ENCODE measurements at regions not wholly inside any gene's neighbourhood (a gene's known extent, or its start where the extent isn't known, plus 50 kb on each side); places are given as distances from the start of the nearest gene placed in this dataset.

DNA sequence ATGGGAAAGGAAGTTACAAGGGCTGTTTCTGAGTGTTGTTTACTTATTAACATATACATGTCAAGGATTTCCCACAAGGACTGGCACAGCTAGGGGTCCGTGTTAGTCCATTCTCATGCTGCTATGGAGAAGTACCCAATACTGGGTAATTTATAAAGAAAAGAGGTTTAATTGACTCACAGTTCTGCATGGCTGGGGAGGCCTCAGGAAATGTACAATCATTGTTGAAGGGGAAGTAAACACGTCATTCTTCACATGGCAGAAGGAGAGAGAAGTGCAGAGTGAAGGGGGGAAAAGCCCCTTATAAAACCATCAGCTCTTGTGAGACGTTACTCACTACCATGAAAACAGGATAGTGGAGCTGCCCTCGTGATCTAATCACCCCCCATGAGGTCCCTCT, 128.9 kb upstream of the CELF4 start:
- no peak for DNase-seq (ENCODE audit: low read depth)
- in situ Hi-C loops (cut with HindIII; ENCODE audit: low pct_unique_long_range_greater_than_20kb, low sequenced_read_pairs), result no loop called here

GRCh38 chr18:37691162-37691561, 125.6 kb upstream of the CELF4 start:
- in situ Hi-C loops (cut with HindIII; ENCODE audit: low pct_unique_long_range_greater_than_20kb, low sequenced_read_pairs), result no loop called here
- no peak for DNase-seq (ENCODE audit: low read depth)

DNA sequence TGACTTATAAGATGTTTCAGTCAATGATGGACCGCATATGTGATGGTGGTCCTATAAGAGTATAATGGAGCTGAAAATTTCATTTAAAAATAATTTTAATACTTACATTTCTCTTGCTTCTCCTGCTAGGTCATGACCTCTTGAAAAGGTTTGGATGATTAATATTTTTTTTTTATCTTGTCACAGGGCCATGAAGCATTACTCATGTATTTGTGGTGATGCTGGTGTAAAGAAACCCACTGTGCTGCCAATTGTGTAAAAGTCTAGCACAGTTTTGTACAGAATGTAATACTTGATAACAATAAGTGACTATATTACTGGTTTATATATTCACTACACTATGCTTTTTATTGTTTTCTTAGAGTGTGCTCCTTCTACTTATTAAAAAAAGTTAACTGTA, 124.2 kb upstream of the CELF4 start:
- in situ Hi-C loops (cut with HindIII; ENCODE audit: low pct_unique_long_range_greater_than_20kb, low sequenced_read_pairs), result no loop called here

DNA sequence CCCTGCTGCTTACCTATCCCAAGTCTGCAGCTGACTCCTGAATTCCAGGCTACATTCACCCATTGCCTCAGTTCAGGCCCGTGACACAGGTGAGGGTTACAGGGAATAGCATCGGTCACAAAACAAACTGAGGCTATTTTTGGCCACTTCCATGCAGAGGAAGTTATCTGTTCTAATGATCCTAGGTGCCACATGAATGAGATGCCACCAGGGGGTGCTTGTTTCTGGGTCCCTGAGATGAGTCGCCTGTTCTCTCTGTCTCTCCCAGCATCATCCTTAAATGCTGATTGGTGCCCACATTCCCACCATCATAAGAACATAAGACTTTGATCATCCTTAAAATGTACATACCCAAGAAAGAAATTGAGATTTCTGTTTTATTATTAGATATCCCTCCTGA, 119.0 kb upstream of the CELF4 start:
- in situ Hi-C loops (cut with HindIII; ENCODE audit: low pct_unique_long_range_greater_than_20kb, low sequenced_read_pairs), result no loop called here
- no peak for DNase-seq (ENCODE audit: low read depth)

More for the DNA sequence above, 124.2 kb upstream of the CELF4 start:
- DNase-seq (ENCODE audit: low read depth), result no peak

- no peak for DNase-seq (ENCODE audit: low read depth)
- in situ Hi-C loops (cut with HindIII; ENCODE audit: low pct_unique_long_range_greater_than_20kb, low sequenced_read_pairs), result no loop called here
These were observed 118.6 kb upstream of the CELF4 start for GRCh38 chr18:37684183-37684582.

DNA sequence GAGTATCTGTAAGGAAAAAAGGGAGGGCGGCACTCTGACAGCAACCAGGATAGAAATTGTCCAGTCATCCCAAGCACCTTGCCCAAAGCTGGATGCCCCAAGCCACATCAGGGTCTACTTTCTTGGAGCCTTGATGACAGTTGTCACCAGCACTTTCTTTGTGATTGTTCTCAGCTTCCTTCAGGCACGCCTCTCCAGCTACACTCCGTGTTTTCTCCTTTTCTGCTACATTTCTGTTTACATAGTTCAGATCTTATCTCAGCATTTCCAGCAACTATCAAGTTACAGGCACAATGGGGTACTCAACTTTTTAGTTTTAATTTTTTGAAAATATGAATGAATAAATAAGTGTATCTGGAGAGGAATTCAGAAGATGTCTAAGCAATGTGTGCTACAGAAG, 115.3 kb upstream of the CELF4 start:
- no peak for DNase-seq (ENCODE audit: low read depth)
- in situ Hi-C loops (cut with HindIII; ENCODE audit: low pct_unique_long_range_greater_than_20kb, low sequenced_read_pairs), result no loop called here

DNA sequence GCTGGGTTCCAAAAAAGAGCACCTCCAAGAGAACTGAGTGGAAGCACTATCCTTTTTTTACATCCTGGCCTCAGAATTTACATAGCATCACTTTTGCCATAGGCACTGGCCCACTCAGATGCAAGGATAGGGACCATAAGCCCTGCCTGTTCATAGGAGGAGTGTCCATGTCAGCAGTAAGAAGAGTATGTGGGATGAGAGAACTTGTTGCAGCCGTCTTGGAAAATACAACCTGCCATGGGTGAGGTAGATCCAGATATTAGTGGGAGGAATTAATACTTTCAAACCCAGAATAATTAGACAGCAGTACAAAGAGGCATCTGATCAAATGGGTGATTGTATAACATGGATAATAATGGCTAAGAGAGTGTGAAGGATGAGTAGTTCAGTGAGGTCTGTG, 110.7 kb upstream of the CELF4 start:
- in situ Hi-C loops (cut with HindIII; ENCODE audit: low pct_unique_long_range_greater_than_20kb, low sequenced_read_pairs), result no loop called here
- no peak for DNase-seq (ENCODE audit: low read depth)

DNA sequence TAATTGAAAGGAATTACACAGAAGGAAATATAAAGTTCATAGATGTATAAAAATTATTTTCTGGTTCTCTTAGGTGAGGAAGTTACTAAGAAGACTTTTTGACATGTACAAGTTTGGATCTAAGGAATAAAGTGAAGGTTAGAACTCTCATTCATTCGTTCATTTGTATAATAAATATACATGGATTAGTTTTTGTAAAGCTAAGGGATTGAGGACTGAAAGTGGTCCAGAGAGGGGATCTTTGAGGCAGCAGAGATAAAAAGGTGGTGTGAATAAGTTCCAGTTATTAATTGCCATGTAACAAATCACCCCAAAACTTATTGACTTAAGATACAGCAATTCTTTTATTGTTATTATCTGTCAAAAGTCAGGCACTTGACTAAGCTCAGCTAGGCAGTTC, 110.1 kb upstream of the CELF4 start:
- in situ Hi-C loops (cut with HindIII; ENCODE audit: low pct_unique_long_range_greater_than_20kb, low sequenced_read_pairs), result no loop called here
- DNase-seq (ENCODE audit: low read depth), result no peak

DNA sequence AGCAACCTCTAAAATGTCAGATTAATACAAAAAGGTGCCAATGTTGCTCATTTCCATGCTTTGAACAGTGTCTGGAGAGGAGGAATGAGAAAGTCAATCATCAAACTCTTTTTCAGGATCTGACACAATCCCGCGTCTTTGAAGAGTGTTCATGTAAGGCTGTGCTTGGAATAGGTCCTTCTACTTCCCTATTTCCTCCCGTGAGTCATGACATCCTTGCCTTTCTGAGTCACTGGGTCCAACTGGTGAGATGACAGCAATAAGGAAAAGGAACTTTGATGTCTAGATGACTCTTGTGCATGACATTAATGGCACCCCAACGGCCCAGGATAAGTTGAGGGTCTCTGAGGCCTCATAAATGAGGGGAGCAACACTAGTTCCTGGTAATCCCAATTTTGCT, 109.0 kb upstream of the CELF4 start:
- in situ Hi-C loops (cut with HindIII; ENCODE audit: low pct_unique_long_range_greater_than_20kb, low sequenced_read_pairs), result no loop called here
- DNase-seq (ENCODE audit: low read depth), result no peak

- DNase-seq (ENCODE audit: low read depth), result no peak
- in situ Hi-C loops (cut with HindIII; ENCODE audit: low pct_unique_long_range_greater_than_20kb, low sequenced_read_pairs), result no loop called here
These were observed 108.1 kb upstream of the CELF4 start for GRCh38 chr18:37673671-37674070.

- in situ Hi-C loops (cut with HindIII; ENCODE audit: low pct_unique_long_range_greater_than_20kb, low sequenced_read_pairs), result no loop called here
- DNase-seq (ENCODE audit: low read depth), result no peak
These were observed 107.5 kb upstream of the CELF4 start for GRCh38 chr18:37672932-37673595.

GRCh38 chr18:37672001-37672400, 106.4 kb upstream of the CELF4 start:
- no peak for DNase-seq (ENCODE audit: low read depth)
- in situ Hi-C loops (cut with HindIII; ENCODE audit: low pct_unique_long_range_greater_than_20kb, low sequenced_read_pairs), result no loop called here

- in situ Hi-C loops (cut with HindIII; ENCODE audit: low pct_unique_long_range_greater_than_20kb, low sequenced_read_pairs), result no loop called here
- DNase-seq (ENCODE audit: low read depth), result no peak
These were observed 105.9 kb upstream of the CELF4 start for GRCh38 chr18:37671530-37671929.

DNA sequence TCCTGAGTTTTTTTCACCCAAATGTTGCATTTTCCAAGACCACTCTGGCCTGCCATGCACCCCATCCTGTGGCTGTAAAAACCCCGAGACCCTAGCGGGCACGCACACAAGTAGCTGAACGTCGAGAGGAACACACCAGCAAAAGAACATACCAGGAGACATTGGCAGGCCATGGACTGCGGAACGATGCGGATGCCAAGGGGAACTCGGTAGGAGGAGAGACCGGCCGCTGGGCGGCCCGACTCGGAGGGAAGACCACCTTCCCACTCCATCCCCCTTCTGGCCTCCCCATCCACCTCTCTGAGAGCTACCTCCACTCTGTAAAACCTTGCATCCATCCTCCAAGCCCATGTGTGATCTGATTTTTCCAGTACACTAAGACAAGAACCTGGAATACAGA, 105.5 kb upstream of the CELF4 start:
- in situ Hi-C loops (cut with HindIII; ENCODE audit: low pct_unique_long_range_greater_than_20kb, low sequenced_read_pairs), result no loop called here
- no peak for DNase-seq (ENCODE audit: low read depth)

DNA sequence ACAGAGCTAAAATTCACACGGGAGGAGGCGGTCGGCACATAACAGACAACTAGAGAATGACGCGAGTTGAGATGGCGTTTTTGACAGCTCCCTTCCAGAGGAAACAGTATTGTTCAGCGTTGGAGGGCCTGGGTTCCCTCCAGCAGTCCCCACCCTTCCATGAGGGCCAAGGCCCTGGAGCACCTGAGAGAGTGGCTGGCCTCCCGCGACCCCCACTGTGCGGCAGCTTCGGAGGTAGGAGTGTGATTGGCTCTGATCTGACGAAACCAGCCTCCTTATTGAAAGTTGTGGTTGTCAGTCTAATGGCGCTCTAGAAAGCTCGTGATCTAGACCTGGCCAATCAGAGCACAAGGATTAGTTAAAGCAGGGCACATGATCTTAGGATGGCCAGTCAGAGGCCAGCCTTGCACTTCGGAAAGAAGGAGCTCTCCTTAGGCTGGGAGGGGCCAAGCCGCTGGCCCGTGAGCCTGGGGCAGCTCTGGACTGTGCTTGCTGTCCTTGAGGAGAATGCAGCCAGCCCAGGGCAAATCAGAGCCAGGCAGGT, 104.5 kb upstream of the CELF4 start:
- in situ Hi-C loops (cut with HindIII; ENCODE audit: low pct_unique_long_range_greater_than_20kb, low sequenced_read_pairs), result no loop called here
- DNase-seq (ENCODE audit: low read depth), result no peak

DNA sequence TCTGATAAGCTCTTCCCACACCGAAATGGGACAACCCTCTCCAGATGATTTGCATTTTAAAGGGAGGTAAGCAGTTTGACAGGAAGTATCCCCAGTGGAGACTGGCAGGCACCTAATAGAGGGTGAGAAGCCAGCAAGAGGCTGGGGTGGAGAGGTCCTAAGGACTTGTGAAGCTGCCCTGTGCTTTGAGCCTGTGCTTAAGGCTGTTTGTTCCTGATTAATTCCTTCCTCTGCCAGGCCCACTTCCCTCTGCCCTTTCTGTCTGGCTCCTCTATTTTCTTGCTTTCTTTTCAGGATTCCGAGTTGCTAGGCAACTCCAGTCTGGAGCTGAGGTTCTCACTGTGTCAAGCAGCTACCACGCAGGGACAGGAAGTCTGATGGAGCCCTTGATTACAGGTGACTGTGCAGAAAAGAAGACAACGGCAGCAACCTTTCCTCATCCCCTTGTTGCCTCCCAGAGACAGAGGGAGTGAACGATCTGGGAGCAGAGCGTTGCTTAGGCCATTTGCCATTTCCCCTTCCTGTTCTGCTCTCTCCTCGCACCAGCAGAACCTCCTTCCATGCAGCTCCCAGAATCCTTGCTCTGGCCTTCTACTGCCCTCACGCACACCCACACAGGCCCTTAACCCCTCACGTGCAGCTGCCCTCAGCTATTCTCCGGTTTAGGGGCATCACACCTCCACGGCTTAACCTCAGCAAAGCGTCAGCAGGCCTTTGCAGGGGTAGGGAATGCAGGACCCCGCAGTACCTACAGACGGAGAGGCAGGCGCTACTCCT, 103.6 kb upstream of the CELF4 start:
- in situ Hi-C loops (cut with HindIII; ENCODE audit: low pct_unique_long_range_greater_than_20kb, low sequenced_read_pairs), result no loop called here
- no peak for DNase-seq (ENCODE audit: low read depth)

- in situ Hi-C loops (cut with HindIII; ENCODE audit: low pct_unique_long_range_greater_than_20kb, low sequenced_read_pairs), result no loop called here
- DNase-seq (ENCODE audit: low read depth), result no peak
These were observed 102.2 kb upstream of the CELF4 start for GRCh38 chr18:37667836-37668235.

GRCh38 chr18:37666991-37667390, 101.4 kb upstream of the CELF4 start:
- no peak for DNase-seq (ENCODE audit: low read depth)
- in situ Hi-C loops (cut with HindIII; ENCODE audit: low pct_unique_long_range_greater_than_20kb, low sequenced_read_pairs), result no loop called here

DNA sequence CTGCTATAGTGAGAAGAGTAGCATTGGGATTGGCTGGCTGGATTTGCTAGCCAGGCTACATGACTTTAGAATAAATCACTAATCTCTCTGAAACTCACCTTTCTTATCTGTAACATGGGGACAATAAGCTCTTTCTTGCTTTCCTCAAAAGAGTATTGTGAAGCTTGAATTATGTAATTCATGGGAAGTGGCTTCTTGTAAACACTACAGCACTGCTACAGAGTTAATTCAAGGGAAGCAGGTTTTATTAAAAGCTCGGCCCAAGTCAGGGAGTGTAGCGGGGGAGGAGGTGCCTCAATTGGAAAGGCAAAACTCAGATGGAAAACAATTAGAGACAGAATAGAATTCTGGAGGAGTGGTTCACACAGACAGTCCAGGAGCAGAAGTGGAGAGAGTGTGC, 100.9 kb upstream of the CELF4 start:
- DNase-seq (ENCODE audit: low read depth), result no peak
- in situ Hi-C loops (cut with HindIII; ENCODE audit: low pct_unique_long_range_greater_than_20kb, low sequenced_read_pairs), result no loop called here

DNA sequence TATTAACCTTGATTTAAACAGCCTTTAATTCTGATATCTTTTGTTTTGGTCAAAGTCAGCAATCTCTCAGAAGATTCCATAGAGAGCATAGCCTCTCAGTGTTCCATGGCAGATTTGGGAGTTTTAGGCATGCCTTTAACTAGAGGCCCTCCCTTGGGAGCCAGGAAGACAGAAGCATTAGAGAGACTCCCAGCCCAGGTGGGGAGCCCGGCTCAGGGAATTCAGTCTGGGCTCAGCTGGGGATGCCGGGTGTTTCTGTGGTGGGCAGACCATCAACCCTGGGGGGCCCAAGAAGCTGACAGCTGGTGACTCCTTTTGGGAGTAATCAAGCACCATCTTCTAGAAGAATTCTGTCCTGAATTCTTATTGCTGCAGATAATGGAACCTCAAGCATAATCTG, 99.7 kb upstream of the CELF4 start:
- in situ Hi-C loops (cut with HindIII; ENCODE audit: low pct_unique_long_range_greater_than_20kb, low sequenced_read_pairs), result no loop called here

More for the DNA sequence above, 99.7 kb upstream of the CELF4 start:
- no peak for DNase-seq (ENCODE audit: low read depth)

Measured in Caki2 (cell line).